GM18907 (cell line): ENCODE measurements at regions not wholly inside any gene's neighbourhood (a gene's known extent, or its start where the extent isn't known, plus 50 kb on each side); places are given as distances from the start of the nearest gene placed in this dataset.
"Not testable (repeated sequence)": the region's sequence is repeated elsewhere in the genome, so short reads cannot be mapped to it uniquely, and the experiment has no call there.

ENCODE experiments used
- ATAC-seq: cut with Tn5 transposase; IDR thresholded peaks from one replicate; pipeline ENCODE4 v1.9.1; 2021; ENCODE audit warnings: mild to moderate bottlenecking, moderate library complexity; ENCODE audit not compliant: unreplicated experiment

DNA sequence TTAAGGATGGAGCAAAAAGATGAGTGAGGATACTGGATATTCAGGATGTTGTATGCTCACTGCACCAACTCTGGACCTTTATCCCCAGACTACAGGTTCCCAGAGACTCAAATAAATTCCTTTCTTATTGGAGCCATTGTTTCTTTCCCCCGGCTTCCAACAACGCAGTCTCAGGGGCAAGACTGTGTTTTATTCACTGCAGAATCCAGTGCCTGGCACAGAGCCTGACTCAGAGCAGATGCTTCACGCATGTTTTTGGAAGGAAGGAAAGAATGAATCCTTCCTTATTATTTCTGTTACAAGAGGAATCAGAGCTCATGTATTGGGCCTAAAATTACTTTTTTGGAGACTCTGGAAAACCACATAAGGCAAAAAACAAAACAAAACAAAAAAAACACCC, 96.0 kb upstream of the VGLL4 start:
- ATAC-seq = no peak

GRCh38 chr3:11739123-11739522, 95.4 kb upstream of the VGLL4 start:
- ATAC-seq = no peak

- ATAC-seq = no peak
Observed at GRCh38 chr3:11737742-11738141, 94.0 kb upstream of the VGLL4 start.

GRCh38 chr3:11736136-11736833, 92.6 kb upstream of the VGLL4 start:
- no peak for ATAC-seq

DNA sequence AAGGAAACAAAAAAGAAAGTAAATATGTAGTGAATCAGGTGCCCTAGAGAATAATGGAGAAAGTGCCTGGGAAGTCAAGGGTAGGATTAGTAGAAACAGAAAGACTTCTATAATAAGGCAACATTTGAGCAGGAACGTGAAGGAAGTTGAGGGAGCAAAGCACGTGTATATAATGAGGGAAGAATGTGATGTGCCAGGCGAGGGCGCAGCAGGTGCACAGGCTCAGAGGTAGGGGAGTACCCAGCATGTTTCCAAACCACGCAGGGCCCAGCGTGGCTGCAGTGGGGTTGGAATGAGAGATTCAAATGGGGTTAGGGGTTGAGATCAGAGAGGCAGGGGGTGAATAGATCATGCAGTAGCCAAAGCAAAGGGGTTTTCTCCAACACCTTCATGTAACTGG, 91.9 kb upstream of the VGLL4 start:
- no peak for ATAC-seq

GRCh38 chr3:11735111-11735510, 91.4 kb upstream of the VGLL4 start:
- ATAC-seq = not testable (repeated sequence)

GRCh38 chr3:11733914-11734313, 90.2 kb upstream of the VGLL4 start:
- ATAC-seq = no peak

- ATAC-seq = no peak
Observed at GRCh38 chr3:11727207-11727606, 83.5 kb upstream of the VGLL4 start.

DNA sequence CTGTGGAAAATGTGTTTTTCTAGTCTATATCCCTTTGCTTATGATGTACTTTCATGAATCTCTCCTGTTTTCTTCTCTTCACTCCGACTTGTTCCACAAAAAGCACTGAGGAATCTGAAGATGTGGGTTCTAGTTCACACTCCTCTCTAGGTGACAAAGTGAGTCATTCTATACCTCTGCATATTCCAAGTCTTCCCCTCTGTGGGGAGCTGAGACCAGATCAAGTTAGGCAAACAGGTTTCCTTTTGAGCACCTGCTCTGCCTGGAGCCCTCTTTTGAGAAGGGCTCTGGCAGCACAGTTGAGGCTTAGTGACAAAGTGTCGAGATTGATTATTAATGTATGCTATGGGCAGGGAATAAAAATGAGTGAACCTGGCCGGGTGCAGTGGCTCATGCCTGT, 82.4 kb upstream of the VGLL4 start:
- no peak for ATAC-seq

- ATAC-seq = not testable (repeated sequence)
Observed at GRCh38 chr3:11725340-11725641, 81.6 kb upstream of the VGLL4 start.

DNA sequence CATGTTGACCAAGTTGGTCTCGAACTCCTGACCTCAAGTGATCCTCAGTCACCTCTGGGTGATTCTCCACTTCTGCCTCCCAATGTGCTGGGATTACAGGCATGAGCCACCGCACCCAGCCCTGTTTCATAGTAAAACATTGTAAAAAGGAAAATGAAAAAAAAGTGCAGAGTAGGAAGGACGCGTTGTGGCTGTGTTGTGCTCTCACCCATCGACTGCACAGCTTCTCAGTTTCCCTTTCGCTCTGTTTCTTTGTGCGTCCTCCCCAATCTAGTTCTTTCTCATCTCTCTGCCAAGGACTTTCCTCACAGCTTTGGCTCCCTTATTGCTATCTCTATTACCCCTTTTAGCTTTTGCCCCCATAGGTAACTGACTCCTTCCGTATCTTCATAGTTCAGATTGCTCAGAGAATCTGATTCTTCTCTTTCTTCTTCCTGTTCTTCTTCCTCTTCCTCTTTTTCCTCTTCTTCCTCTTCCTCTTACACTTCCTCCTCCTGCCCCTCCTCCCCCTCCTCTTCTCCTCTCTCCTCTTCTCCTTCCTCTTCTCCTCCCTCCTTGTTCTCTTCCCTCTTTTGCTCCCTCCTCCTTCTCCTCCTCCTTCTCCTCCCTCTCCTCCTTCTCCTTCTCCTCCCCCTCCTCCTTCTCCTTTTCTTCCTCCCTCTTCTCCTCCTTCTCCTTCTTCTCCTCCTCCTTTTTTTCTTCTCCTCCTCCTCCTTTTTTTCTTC, 81.1 kb upstream of the VGLL4 start:
- no peak for ATAC-seq

DNA sequence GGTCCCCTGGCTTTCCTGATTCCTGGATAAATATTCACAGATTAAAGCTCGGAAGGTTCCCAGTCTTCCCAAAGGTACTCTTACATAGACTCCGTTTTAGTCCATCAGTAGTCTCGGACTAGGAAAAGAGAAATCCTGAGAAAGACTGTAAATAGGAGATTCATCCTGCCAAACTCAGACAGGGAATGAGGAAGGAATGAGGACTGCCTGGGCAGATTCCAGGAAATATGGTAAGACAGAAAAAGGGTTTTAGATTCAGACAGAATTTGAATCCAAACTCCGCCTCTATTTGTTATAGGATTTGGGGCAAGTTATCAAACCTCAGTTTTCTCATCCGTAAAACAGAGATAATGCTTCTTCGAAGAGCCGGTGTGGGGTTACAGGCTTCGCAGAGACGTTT, 77.8 kb upstream of the VGLL4 start:
- no peak for ATAC-seq

DNA sequence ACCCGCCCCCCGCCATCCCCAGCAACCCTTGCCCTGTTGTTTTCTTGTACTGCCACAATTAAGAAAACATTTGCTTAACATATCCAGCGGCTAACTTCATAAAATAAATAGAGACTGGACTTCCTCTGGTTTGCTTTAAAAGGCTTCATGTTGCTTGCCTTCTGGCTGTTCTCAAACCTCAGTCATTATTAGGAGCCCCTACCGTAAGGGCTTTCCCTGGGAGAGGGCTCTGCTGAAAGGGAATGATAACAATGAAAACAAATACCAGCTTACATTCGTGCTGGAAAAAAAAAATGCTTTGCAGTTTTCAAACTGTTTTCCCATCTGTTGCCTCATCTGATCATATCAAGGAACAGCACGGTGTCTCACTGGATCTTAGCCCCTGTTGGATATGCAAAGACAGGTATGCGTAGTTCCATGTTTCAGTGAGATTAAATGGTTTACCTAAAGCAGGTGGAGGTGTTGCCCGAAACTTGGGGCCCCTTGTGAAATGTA, 77.2 kb upstream of the VGLL4 start:
- ATAC-seq = no peak

GRCh38 chr3:11720304-11720898, 76.7 kb upstream of the VGLL4 start:
- ATAC-seq = peak; percentile 31

DNA sequence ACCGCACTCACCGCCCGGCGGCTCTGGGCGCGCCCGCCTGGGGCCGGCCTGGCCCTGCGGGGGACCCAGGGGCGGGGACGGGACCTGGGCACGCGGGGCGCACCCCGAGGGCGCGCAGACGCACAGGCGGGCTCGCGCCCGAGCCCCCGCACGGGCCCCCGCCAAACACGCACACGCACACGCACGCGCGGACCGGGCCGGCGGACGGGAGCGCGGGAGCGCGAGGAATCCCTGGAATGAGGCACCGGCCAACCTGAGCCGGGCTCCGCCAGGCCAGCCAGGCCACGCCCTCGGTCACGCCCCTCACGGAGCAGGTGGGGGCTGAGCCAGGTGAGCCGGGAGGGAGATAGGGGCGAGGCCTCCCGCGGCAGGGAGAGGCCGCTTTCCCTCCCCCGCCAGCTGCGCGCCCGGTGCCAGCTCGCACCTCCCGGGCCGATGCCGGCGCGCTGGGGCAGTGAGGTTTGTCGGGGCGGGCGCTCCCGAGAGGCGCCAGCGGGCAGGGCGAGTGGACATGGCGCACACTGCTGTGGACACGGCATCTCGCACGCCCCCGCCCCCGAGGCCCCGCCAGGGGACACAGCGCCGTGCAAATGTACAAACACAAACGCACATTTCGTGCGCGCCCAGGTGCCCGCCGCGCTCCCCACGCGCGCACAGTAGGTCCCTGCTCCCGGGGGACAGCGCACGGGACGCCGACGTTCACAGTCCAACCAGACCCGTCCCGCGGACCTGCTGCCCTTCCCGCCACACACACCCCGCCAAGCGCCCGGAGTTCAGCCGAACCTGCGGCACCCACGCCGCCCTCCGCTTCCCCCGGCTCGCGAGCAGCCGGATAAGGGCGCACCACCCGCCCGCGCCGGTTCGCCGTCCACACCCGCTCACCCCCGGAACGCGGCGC, 75.9 kb upstream of the VGLL4 start:
- ATAC-seq = peak; percentile 69

DNA sequence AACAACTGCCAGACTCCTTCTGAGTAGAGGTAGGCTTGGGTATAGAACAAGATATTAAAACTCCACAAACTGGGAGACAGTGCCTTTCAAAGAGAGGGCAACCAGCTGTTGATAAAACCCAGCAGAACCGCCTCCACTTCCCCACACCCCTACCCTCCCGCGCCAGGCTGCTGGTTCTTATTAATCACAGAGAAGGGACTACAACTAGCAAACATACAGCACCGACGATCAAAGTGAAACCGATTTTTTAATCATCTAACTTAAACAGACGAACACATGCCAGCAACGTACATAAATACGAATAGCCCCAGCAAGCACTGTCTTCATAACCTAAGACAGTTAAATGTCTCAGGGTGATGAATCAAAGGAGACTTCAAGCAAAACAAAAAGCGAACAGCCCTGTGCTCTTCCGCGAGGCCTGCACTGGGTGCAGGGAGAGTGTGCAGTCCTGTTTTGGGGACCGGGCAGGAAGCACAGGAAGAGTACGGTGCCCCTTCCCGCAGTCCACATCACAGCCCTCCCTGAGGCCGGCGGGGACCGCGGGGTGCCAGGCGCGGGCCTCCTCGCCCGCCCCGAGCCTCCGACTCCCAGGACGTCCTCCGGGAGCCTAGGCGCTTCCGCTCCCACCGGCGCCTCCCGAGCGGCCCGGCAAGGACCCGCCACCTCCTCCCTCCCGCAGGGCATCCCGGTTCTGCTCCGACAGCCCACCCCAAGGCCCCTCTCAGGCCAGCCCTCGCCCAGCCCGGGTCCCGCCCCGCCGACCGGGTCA, 75.1 kb upstream of the VGLL4 start:
- peak; percentile 38 for ATAC-seq

- peak; percentile 32 for ATAC-seq
Observed at GRCh38 chr3:11717768-11718636, 74.3 kb upstream of the VGLL4 start.

DNA sequence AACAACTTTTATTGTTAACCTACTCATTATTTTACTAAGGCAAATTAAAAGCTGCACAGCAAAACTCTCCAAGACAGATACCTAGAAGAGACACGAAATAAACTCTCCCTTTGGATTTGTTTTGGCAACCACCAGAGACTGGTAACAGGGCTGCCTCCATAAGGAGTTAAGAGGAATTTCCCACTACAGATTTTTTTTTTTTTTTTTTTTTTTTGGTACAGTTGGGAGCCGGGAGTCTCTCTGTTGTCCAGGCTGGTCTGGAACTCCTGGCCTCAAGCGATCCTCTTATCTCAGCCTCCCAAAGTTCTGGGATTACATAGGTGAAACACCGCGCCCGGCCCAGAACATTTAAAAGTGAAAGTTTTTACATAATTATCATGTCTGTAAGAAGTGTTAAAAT, 73.6 kb upstream of the VGLL4 start:
- ATAC-seq = no peak

- ATAC-seq = no peak
Observed at GRCh38 chr3:11716573-11717290, 73.0 kb upstream of the VGLL4 start.
